Bronchial epithelial cell (primary cell): ENCODE measurements at regions not wholly inside any gene's neighbourhood (a gene's known extent, or its start where the extent isn't known, plus 50 kb on each side); places are given as distances from the start of the nearest gene placed in this dataset.

Source experiments
- DNase-seq: peaks from one replicate; pipeline ENCODE4 v3.0.0-alpha.2; 2010; ENCODE audit warnings: low read depth
- FAIRE-seq: peaks from 2 replicates; lab custom pipeline; 2011; peaks lifted over from hg19 to GRCh38; lab: Jason Lieb, UNC
- H3K27me3 ChIP-seq: 2 replicates; pipeline ENCODE4 v1.5.1; 2011; ENCODE audit warnings: low read length; ENCODE audit not compliant: control insufficient read depth, insufficient read depth
- H3K36me3 ChIP-seq: 2 replicates; pipeline ENCODE4 v1.5.1; 2011; ENCODE audit warnings: low read length; ENCODE audit not compliant: control insufficient read depth, insufficient read depth
- H3K4me3 ChIP-seq: 2 replicates; pipeline ENCODE4 v1.5.1; 2011; ENCODE audit warnings: mild to moderate bottlenecking, low read depth, low read length, control low read depth
- TF ChIP-seq, protein P1 (sequence below): IDR thresholded peaks from 2 replicates; pipeline ENCODE4 v1.5.1; 2011; ENCODE audit warnings: mild to moderate bottlenecking, moderate library complexity, low read length, control low read depth, inconsistent platforms; ENCODE audit not compliant: insufficient read depth, severe bottlenecking

- Histone ChIP-seq H3K4me3 (no peak overlapping the region), H3K27me3 (no peaks in the 10 kb centered on the region), H3K36me3 (no peaks in the 10 kb centered on the region)
- DNase-seq (no peak), FAIRE-seq (no peak)
- TF ChIP-seq, protein P1, sequence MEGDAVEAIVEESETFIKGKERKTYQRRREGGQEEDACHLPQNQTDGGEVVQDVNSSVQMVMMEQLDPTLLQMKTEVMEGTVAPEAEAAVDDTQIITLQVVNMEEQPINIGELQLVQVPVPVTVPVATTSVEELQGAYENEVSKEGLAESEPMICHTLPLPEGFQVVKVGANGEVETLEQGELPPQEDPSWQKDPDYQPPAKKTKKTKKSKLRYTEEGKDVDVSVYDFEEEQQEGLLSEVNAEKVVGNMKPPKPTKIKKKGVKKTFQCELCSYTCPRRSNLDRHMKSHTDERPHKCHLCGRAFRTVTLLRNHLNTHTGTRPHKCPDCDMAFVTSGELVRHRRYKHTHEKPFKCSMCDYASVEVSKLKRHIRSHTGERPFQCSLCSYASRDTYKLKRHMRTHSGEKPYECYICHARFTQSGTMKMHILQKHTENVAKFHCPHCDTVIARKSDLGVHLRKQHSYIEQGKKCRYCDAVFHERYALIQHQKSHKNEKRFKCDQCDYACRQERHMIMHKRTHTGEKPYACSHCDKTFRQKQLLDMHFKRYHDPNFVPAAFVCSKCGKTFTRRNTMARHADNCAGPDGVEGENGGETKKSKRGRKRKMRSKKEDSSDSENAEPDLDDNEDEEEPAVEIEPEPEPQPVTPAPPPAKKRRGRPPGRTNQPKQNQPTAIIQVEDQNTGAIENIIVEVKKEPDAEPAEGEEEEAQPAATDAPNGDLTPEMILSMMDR: no peak
Observed at GRCh38 chrX:126985981-126986380, 166.5 kb downstream of the PRR32 start.

GRCh38 chrX:126994032-126994600 lies 174.6 kb downstream of the PRR32 start:
- no peak overlapping the region for H3K4me3 ChIP-seq
- no peaks in the 10 kb centered on the region for H3K27me3 ChIP-seq
- no peaks in the 10 kb centered on the region for H3K36me3 ChIP-seq
- no peak for DNase-seq
- no peak for FAIRE-seq
- TF ChIP-seq, protein P1: no peak

DNA sequence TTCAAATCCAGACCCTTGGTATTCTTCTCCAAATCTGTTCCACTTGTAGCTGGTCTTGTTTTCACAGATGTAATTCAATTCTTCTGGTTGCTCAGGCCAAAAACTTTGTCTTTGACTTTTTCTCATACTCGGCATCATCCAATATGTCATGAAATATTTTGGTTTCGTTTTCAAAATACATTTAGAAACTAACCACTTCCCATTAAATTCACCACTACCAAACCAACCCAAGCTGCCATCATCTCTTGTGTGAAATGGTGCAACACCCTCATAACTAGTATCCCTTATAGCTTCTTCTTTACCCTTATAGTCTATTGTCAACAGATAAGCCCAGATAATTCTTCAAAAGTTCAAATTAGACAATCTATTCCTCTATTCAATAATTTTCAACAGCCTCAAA lies 192.1 kb downstream of the PRR32 start:
- no peak for FAIRE-seq
- no peak for DNase-seq
- no peaks in the 10 kb centered on the region for H3K27me3 ChIP-seq

DNA sequence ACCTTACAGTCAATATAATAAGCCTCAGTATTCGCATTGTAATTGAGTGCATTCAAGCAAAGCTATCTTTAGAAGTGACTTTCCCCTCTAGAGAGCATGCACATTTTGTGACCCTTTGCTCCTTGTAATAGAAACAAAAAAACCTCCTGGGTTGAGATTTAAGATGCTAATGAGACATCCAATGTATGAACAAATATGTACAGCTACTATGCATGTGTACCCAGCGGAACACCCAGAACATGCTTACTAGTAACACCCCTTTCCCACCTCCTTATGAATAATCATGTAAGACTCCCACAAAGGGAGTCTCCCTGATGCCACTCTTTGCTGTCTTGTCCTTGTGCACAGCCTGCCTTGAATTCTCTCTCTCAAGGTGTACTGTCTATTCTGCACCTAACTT lies 205.5 kb downstream of the PRR32 start:
- FAIRE-seq: no peak
- no peak overlapping the region for H3K4me3 ChIP-seq
- H3K36me3 ChIP-seq: no peaks in the 10 kb centered on the region
- no peaks in the 10 kb centered on the region for H3K27me3 ChIP-seq
- TF ChIP-seq, protein P1: no peak
- DNase-seq: no peak

More for the DNA sequence above, 192.1 kb downstream of the PRR32 start:
- TF ChIP-seq, protein P1: no peak
- Histone ChIP-seq H3K36me3 (no peaks in the 10 kb centered on the region), H3K4me3 (no peak overlapping the region)

- no peak for FAIRE-seq
- Histone ChIP-seq H3K4me3 (no peak overlapping the region), H3K27me3 (no peaks in the 10 kb centered on the region), H3K36me3 (no peaks in the 10 kb centered on the region)
- TF ChIP-seq, protein P1: no peak
- no peak for DNase-seq
Observed at GRCh38 chrX:127030016-127030748, 210.7 kb downstream of the PRR32 start.
